NCI-H748 (cell line): ENCODE measurements at regions not wholly inside any gene's neighbourhood (a gene's known extent, or its start where the extent isn't known, plus 50 kb on each side); places are given as distances from the start of the nearest gene placed in this dataset.
A peak's percentile ranks its signal among the peaks of the same experiment; 100 is the strongest.

ENCODE experiments used
- DNase-seq: peaks from one replicate; lab custom pipeline; 2025; ENCODE audit not compliant: unreplicated experiment; lab: John Stamatoyannopoulos, UW

GRCh38 chr22:44403166-44403565 is 90.4 kb upstream of the SHISAL1 start:
- no peak for DNase-seq

- no peak for DNase-seq
These were observed 89.7 kb upstream of the SHISAL1 start for GRCh38 chr22:44402196-44403111.

GRCh38 chr22:44401783-44402110 is 89.0 kb upstream of the SHISAL1 start:
- DNase-seq = no peak

GRCh38 chr22:44400763-44401060 is 88.0 kb upstream of the SHISAL1 start:
- DNase-seq = no peak

- no peak for DNase-seq
These were observed 87.4 kb upstream of the SHISAL1 start for GRCh38 chr22:44399906-44400762.

GRCh38 chr22:44398856-44399837 is 86.4 kb upstream of the SHISAL1 start:
- DNase-seq = no peak

- no peak for DNase-seq
These were observed 84.3 kb upstream of the SHISAL1 start for GRCh38 chr22:44396727-44397722.

- DNase-seq = no peak
These were observed 83.4 kb upstream of the SHISAL1 start for GRCh38 chr22:44396021-44396726.

- DNase-seq = no peak
These were observed 82.6 kb upstream of the SHISAL1 start for GRCh38 chr22:44395118-44396005.

GRCh38 chr22:44394246-44395117 is 81.7 kb upstream of the SHISAL1 start:
- no peak for DNase-seq

GRCh38 chr22:44393066-44393465 is 80.3 kb upstream of the SHISAL1 start:
- DNase-seq = no peak

- no peak for DNase-seq
These were observed 79.7 kb upstream of the SHISAL1 start for GRCh38 chr22:44392446-44392921.

- peak; percentile 40 for DNase-seq
These were observed 79.0 kb upstream of the SHISAL1 start for GRCh38 chr22:44391481-44392445.

- DNase-seq = no peak
These were observed 78.3 kb upstream of the SHISAL1 start for GRCh38 chr22:44391015-44391414.

- no peak for DNase-seq
These were observed 77.8 kb upstream of the SHISAL1 start for GRCh38 chr22:44390613-44390970.
